ENCODE measurements at regions not wholly inside any gene's neighbourhood (a gene's known extent, or its start where the extent isn't known, plus 50 kb on each side); places are given as distances from the start of the nearest gene placed in this dataset.
A peak's percentile ranks its signal among the peaks of the same experiment; 100 is the strongest.

GRCh38 chr20:34163307-34163706 lies 51.3 kb upstream of the EIF2S2 start:
- Histone ChIP-seq H3K4me3 (ENCODE audit: low read length) (no peak overlapping the region), H3K4me1 (ENCODE audit: control insufficient read depth, insufficient read depth, low read length) (no peaks in the 10 kb centered on the region), H3K36me3 (ENCODE audit: control insufficient read depth, insufficient read depth, low read length) (no peaks in the 10 kb centered on the region), H3K27me3 (ENCODE audit: control insufficient read depth, insufficient read depth, low read length) (no peaks in the 10 kb centered on the region), H3K27ac (ENCODE audit: low read length) (no peak overlapping the region), H3K9me3 (replicated peaks; ENCODE audit: control insufficient read depth, low read depth, low read length) (no peaks in the 10 kb centered on the region)
- DNase-seq = peak; percentile 65
- WGBS (ENCODE audit: insufficient coverage) = no CpG with 5 or more reads among the region's 3 CpGs

GRCh38 chr20:34164381-34164984 lies 52.4 kb upstream of the EIF2S2 start:
- Histone ChIP-seq H3K36me3 (ENCODE audit: control insufficient read depth, insufficient read depth, low read length) (no peaks in the 10 kb centered on the region), H3K4me3 (ENCODE audit: low read length) (no peak overlapping the region), H3K4me1 (ENCODE audit: control insufficient read depth, insufficient read depth, low read length) (no peaks in the 10 kb centered on the region), H3K9me3 (replicated peaks; ENCODE audit: control insufficient read depth, low read depth, low read length) (no peaks in the 10 kb centered on the region), H3K27me3 (ENCODE audit: control insufficient read depth, insufficient read depth, low read length) (no peaks in the 10 kb centered on the region), H3K27ac (ENCODE audit: low read length) (no peak overlapping the region)
- no peak for DNase-seq
- no CpG with 5 or more reads among the region's 5 CpGs for WGBS (ENCODE audit: insufficient coverage)

- no peak overlapping the region for H3K27ac ChIP-seq (ENCODE audit: low read length)
- no peaks in the 10 kb centered on the region for H3K4me1 ChIP-seq (ENCODE audit: control insufficient read depth, insufficient read depth, low read length)
- DNase-seq = no peak
- no peaks in the 10 kb centered on the region for H3K27me3 ChIP-seq (ENCODE audit: control insufficient read depth, insufficient read depth, low read length)
- H3K4me3 ChIP-seq (ENCODE audit: low read length) = no peak overlapping the region
- H3K9me3 ChIP-seq (replicated peaks; ENCODE audit: control insufficient read depth, low read depth, low read length) = no peaks in the 10 kb centered on the region
- H3K36me3 ChIP-seq (ENCODE audit: control insufficient read depth, insufficient read depth, low read length) = no peaks in the 10 kb centered on the region
- no CpG with 5 or more reads among the region's 2 CpGs for WGBS (ENCODE audit: insufficient coverage)
These were observed 53.1 kb upstream of the EIF2S2 start for GRCh38 chr20:34165018-34165619.

GRCh38 chr20:34171640-34172039 lies 59.6 kb upstream of the EIF2S2 start:
- H3K27me3 ChIP-seq (ENCODE audit: control insufficient read depth, insufficient read depth, low read length) = no peaks in the 10 kb centered on the region
- H3K4me1 ChIP-seq (ENCODE audit: control insufficient read depth, insufficient read depth, low read length) = no peaks in the 10 kb centered on the region
- DNase-seq = no peak
- no peak overlapping the region for H3K4me3 ChIP-seq (ENCODE audit: low read length)
- WGBS (ENCODE audit: insufficient coverage) = 59% methylated on average over 2 of the region's 4 CpGs
- no peak overlapping the region for H3K27ac ChIP-seq (ENCODE audit: low read length)
- H3K36me3 ChIP-seq (ENCODE audit: control insufficient read depth, insufficient read depth, low read length) = no peaks in the 10 kb centered on the region
- no peaks in the 10 kb centered on the region for H3K9me3 ChIP-seq (replicated peaks; ENCODE audit: control insufficient read depth, low read depth, low read length)

DNA sequence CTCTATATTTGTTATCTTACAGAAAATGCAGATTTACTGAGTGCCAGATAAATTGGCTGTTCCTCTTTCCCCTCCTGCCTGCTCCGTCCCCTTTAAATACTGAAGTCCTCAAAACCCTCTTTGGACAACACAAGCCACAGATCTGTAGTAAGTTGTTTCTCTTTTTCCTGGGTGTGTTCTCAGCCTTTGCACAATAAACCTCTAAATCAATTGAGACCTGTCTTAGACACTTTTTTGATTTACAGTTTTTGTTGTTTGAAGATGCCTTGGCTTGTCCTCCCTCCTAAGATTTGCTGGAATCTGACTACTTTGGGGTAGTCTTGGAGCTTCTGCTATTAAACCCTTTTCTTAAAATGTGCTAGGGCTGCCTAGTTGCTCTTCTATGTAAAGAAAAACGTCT lies 60.9 kb upstream of the EIF2S2 start:
- Histone ChIP-seq H3K4me3 (ENCODE audit: low read length) (no peak overlapping the region), H3K36me3 (ENCODE audit: control insufficient read depth, insufficient read depth, low read length) (no peaks in the 10 kb centered on the region), H3K27ac (ENCODE audit: low read length) (no peak overlapping the region), H3K27me3 (ENCODE audit: control insufficient read depth, insufficient read depth, low read length) (no peaks in the 10 kb centered on the region), H3K9me3 (replicated peaks; ENCODE audit: control insufficient read depth, low read depth, low read length) (no peaks in the 10 kb centered on the region), H3K4me1 (ENCODE audit: control insufficient read depth, insufficient read depth, low read length) (no peaks in the 10 kb centered on the region)
- no CpG with 5 or more reads among the region's 2 CpGs for WGBS (ENCODE audit: insufficient coverage)
- no peak for DNase-seq

DNA sequence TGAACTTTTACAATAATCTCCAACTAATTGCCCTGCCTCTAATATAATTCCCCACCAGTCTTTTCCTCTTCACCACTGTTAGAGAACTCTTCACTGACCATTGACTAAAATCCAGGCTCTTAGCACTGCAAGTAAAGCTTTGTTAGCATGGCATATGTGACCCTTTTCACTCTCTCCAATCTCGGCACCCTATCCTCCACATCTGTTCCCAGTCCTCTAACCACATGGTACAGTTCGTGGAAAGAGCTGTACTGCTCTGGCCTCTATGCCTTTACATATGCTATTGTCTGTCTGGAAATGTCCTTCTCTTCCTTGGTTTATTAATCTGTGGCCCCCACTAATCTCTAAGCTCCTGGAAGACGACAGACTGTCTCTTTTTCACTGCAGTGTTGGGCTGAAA lies 63.0 kb upstream of the EIF2S2 start:
- Histone ChIP-seq H3K4me1 (ENCODE audit: control insufficient read depth, insufficient read depth, low read length) (no peaks in the 10 kb centered on the region), H3K27me3 (ENCODE audit: control insufficient read depth, insufficient read depth, low read length) (no peaks in the 10 kb centered on the region), H3K4me3 (ENCODE audit: low read length) (no peak overlapping the region), H3K27ac (ENCODE audit: low read length) (no peak overlapping the region), H3K36me3 (ENCODE audit: control insufficient read depth, insufficient read depth, low read length) (no peaks in the 10 kb centered on the region), H3K9me3 (replicated peaks; ENCODE audit: control insufficient read depth, low read depth, low read length) (no peaks in the 10 kb centered on the region)
- no CpG with 5 or more reads among the region's 3 CpGs for WGBS (ENCODE audit: insufficient coverage)
- DNase-seq = no peak

DNA sequence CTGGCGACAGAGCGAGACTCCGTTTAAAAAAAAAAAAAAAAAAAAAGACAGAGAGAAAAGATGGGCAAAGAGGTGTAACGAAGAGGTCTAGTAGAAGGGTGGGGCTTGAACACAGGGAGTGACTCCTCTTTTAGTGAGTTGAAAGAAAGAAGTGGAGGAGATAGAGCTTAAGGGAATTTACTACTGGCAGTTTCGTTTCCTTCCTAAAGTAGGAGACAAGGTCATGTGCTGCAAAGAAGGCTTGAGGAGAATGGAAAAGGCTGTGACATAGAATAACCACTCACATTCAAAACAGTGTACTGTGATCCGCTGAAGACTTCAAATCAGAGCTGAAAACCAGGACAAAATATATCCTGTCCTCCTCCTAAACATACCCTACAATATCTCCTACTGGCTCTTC lies 63.8 kb upstream of the EIF2S2 start:
- H3K27me3 ChIP-seq (ENCODE audit: control insufficient read depth, insufficient read depth, low read length) = no peaks in the 10 kb centered on the region
- DNase-seq = peak; percentile 48
- H3K9me3 ChIP-seq (replicated peaks; ENCODE audit: control insufficient read depth, low read depth, low read length) = no peaks in the 10 kb centered on the region
- H3K4me1 ChIP-seq (ENCODE audit: control insufficient read depth, insufficient read depth, low read length) = no peaks in the 10 kb centered on the region
- WGBS (ENCODE audit: insufficient coverage) = 86% methylated on average over 4 of the region's 6 CpGs
- no peak overlapping the region for H3K27ac ChIP-seq (ENCODE audit: low read length)
- H3K36me3 ChIP-seq (ENCODE audit: control insufficient read depth, insufficient read depth, low read length) = no peaks in the 10 kb centered on the region
- no peak overlapping the region for H3K4me3 ChIP-seq (ENCODE audit: low read length)

GRCh38 chr20:34177052-34177451 lies 64.2 kb upstream of the ASIP start:
- no peaks in the 10 kb centered on the region for H3K4me1 ChIP-seq (ENCODE audit: control insufficient read depth, insufficient read depth, low read length)
- no peaks in the 10 kb centered on the region for H3K27me3 ChIP-seq (ENCODE audit: control insufficient read depth, insufficient read depth, low read length)
- no CpG with 5 or more reads among the region's 3 CpGs for WGBS (ENCODE audit: insufficient coverage)
- DNase-seq = no peak
- H3K36me3 ChIP-seq (ENCODE audit: control insufficient read depth, insufficient read depth, low read length) = no peaks in the 10 kb centered on the region
- H3K4me3 ChIP-seq (ENCODE audit: low read length) = no peak overlapping the region
- H3K27ac ChIP-seq (ENCODE audit: low read length) = no peak overlapping the region
- no peaks in the 10 kb centered on the region for H3K9me3 ChIP-seq (replicated peaks; ENCODE audit: control insufficient read depth, low read depth, low read length)

DNA sequence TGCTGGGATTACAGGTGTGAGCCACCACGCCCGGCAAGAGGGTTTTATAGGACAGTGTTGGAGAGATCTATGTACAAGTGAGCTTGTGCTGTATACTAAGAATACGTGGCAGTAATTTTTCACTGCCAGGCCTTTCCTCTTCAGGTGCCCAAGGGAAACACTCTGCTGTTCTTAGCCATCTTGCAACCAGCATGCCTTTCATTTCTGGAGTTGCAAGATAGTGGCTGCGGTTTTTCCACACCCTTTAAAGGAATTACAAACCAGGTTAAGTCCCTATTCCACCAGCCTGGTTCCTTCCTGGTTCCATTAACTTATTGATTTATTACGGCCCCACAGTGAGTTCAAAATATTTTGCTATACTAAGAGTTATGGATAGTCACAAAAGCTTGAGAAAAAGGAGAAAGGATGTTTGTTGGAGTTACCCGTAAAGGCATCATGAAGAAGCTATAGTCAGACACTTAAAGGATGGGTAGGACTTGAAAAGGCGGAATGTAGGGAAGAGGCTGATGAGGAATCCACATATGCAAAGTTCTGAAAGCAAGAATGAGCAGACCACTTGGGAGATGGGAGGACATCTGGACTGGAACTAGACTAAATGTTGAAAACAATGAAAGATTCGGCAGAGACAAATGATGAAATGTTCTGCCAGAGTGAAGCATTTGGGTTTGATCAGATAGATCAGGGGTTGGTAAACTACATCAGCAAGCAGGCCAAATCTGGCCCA lies 61.4 kb upstream of the ASIP start:
- Histone ChIP-seq H3K27me3 (ENCODE audit: control insufficient read depth, insufficient read depth, low read length) (peaks cover 2% of the 10 kb centered on the region), H3K4me1 (ENCODE audit: control insufficient read depth, insufficient read depth, low read length) (no peaks in the 10 kb centered on the region), H3K9me3 (replicated peaks; ENCODE audit: control insufficient read depth, low read depth, low read length) (no peaks in the 10 kb centered on the region), H3K27ac (ENCODE audit: low read length) (no peak overlapping the region), H3K36me3 (ENCODE audit: control insufficient read depth, insufficient read depth, low read length) (no peaks in the 10 kb centered on the region), H3K4me3 (ENCODE audit: low read length) (no peak overlapping the region)
- no peak for DNase-seq
- 68% methylated on average over 4 of the region's 8 CpGs for WGBS (ENCODE audit: insufficient coverage)

DNA sequence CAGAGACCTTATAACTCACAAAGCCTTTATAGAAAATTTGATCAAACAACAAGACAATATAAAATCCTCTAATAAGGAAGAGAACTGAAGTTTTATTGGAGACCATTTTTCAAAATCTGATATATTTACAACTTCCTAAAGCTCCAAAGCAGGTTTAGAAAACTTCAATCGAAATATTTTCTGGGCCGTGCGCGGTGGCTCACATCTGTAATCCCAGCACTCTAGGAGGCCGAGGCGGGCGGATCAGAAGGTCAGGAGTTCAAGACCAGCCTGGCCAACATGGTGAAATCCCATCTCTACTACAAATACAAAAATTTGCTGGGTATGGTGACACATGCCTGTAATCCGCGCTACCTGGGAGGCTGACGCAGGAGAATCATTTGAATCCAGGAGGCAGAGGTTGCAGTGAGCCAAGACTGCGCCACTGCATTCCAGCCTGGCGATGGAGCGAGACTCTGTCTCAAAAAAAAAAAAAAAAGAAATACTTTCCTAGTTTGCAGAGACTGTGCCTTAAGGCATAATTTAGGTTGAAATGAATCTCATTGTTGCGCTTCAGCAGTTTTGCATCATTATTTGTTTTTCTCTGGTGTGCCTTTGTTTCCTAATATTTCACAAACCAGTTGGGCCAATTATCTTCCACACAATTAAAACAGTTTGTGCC lies 60.6 kb upstream of the ASIP start:
- peaks cover 2% of the 10 kb centered on the region for H3K27me3 ChIP-seq (ENCODE audit: control insufficient read depth, insufficient read depth, low read length)
- WGBS (ENCODE audit: insufficient coverage) = 37% methylated on average over 5 of the region's 14 CpGs
- H3K27ac ChIP-seq (ENCODE audit: low read length) = no peak overlapping the region
- no peak overlapping the region for H3K4me3 ChIP-seq (ENCODE audit: low read length)
- DNase-seq = no peak
- no peaks in the 10 kb centered on the region for H3K9me3 ChIP-seq (replicated peaks; ENCODE audit: control insufficient read depth, low read depth, low read length)
- H3K36me3 ChIP-seq (ENCODE audit: control insufficient read depth, insufficient read depth, low read length) = no peaks in the 10 kb centered on the region
- H3K4me1 ChIP-seq (ENCODE audit: control insufficient read depth, insufficient read depth, low read length) = no peaks in the 10 kb centered on the region

All from muscle of leg (tissue), 3 donors.